ENCODE measurements at regions not wholly inside any gene's neighbourhood (a gene's known extent, or its start where the extent isn't known, plus 50 kb on each side); places are given as distances from the start of the nearest gene placed in this dataset.

GRCh38 chr6:167748046-167748445 lies 78.7 kb upstream of the AFDN start:
- Histone ChIP-seq H3K36me3 (ENCODE audit: control insufficient read depth in 2 of 2, extremely low read depth in 1 of 2, insufficient read depth in 2 of 2, low read length in 2 of 2) (no peaks in the 10 kb centered on the region), H3K9me1 (replicated peaks; ENCODE audit: control insufficient read depth, extremely low read depth, insufficient read depth, low read length) (no peaks in the 10 kb centered on the region), H4K20me1 (replicated peaks; ENCODE audit: control insufficient read depth, extremely low read depth, insufficient read depth, low read length) (no peaks in the 10 kb centered on the region), H3K4me3 (replicated peaks in 1 of 3; ENCODE audit: insufficient read depth in 1 of 3, low read depth in 1 of 3, low read length in 3 of 3) (no peak overlapping the region), H3K9ac (replicated peaks; ENCODE audit: extremely low read depth, insufficient read depth, low read length) (no peak overlapping the region), H2AFZ (ENCODE audit: low read depth, low read length) (no peak overlapping the region), H3K4me2 (ENCODE audit: insufficient read depth, low read length) (no peak overlapping the region), H3K27me3 (ENCODE audit: control insufficient read depth in 2 of 2, insufficient read depth in 2 of 2, low read length in 2 of 2) (no peaks in the 10 kb centered on the region), H3K4me1 (ENCODE audit: control insufficient read depth, extremely low read depth, insufficient read depth, low read length) (no peaks in the 10 kb centered on the region), H3K79me2 (ENCODE audit: control insufficient read depth, insufficient read depth, low read length) (no peaks in the 10 kb centered on the region), H3K9me3 (replicated peaks; ENCODE audit: control insufficient read depth, insufficient read depth, low read length) (no peaks in the 10 kb centered on the region), H3K27ac (ENCODE audit: insufficient read depth, low read depth, low read length) (no peak overlapping the region)
- ChIA-PET CTCF (no interaction called here), POLR2A (no interaction called here)
- dilution Hi-C loops (cut with MboI; ENCODE audit: extremely low pct_ligation_motif_present, low sequenced_read_pairs): no loop called here
- BruUV-seq (replicated peaks): no TSS peak
- FAIRE-seq (no peak), DNase-seq (ENCODE audit: low read depth, low spot score) (no peak)
- TF ChIP-seq CTCF (IDR thresholded peaks at IDR 0.05; ENCODE audit: extremely low read depth in 1 of 2, insufficient read depth in 1 of 2, low read depth in 1 of 2, low read length in 2 of 2) (no peak), POLR2AphosphoS5 (IDR thresholded peaks at IDR 0.05; ENCODE audit: insufficient read depth, low read depth, low read length) (no peak), MYC (IDR thresholded peaks at IDR 0.05; ENCODE audit: low read depth, low read length) (no peak), EZH2 (IDR thresholded peaks at IDR 0.05; ENCODE audit: borderline replicate concordance, low read depth, low read length, severe bottlenecking) (no peak), GATA2 (IDR thresholded peaks at IDR 0.05; ENCODE audit: insufficient read depth, insufficient read length, low read depth, low read length) (no peak), JUN (IDR thresholded peaks at IDR 0.05; ENCODE audit: borderline replicate concordance, insufficient read depth, insufficient read length, low read depth) (no peak), POLR2A (IDR thresholded peaks at IDR 0.05; ENCODE audit: low read depth, low read length) (no peak), MAX (IDR thresholded peaks at IDR 0.05; ENCODE audit: insufficient read depth, insufficient read length) (no peak), FOS (IDR thresholded peaks at IDR 0.05; ENCODE audit: borderline replicate concordance, insufficient read depth, low read length) (no peak)
- intact Hi-C loops (cut with micrococcal nuclease): no loop called here

Measured in endothelial cell of umbilical vein (primary cell).